Stimulated activated naive B cell treated with anti-CD40 and anti-IgM and Interleukin-4, amounts not matched to agents 10 μg/mL and 1 μg/mL and 100 μg/mL, for 72 hours (primary cell): ENCODE measurements at regions not wholly inside any gene's neighbourhood (a gene's known extent, or its start where the extent isn't known, plus 50 kb on each side); places are given as distances from the start of the nearest gene placed in this dataset.
"Not testable (repeated sequence)": the region's sequence is repeated elsewhere in the genome, so short reads cannot be mapped to it uniquely, and the experiment has no call there.

Source experiments
- ATAC-seq, 2 donors: fragments of 150-1000 bp; cut with Tn5 transposase; replicated peaks; 2 replicates each; pipeline ENCODE4 v1.10.0; 2021; ENCODE audit warnings: moderate library complexity in 1 of 2
- DNase-seq: peaks from one replicate; pipeline ENCODE4 v3.0.0; 2021
- H3K27ac Mint-ChIP-seq: one replicate; pipeline ENCODE4 v1.8.0; 2022; ENCODE audit warnings: mild to moderate bottlenecking, mixed read lengths
- H3K27me3 Mint-ChIP-seq, 2 donors: one replicate each; pipeline ENCODE4 v1.8.0; 2022; ENCODE audit warnings: mixed read lengths in 2 of 2
- H3K36me3 Mint-ChIP-seq, 2 donors: one replicate each; pipeline ENCODE4 v1.8.0; 2022; ENCODE audit warnings: mixed read lengths in 2 of 2, mild to moderate bottlenecking in 1 of 2
- H3K4me1 Mint-ChIP-seq, 2 donors: one replicate each; pipeline ENCODE4 v1.8.0; 2022; ENCODE audit warnings: mixed read lengths in 2 of 2, mild to moderate bottlenecking in 1 of 2
- H3K4me3 Mint-ChIP-seq, 2 donors: one replicate each; pipeline ENCODE4 v1.8.0; 2022; ENCODE audit warnings: mild to moderate bottlenecking in 2 of 2, mixed read lengths in 2 of 2, moderate library complexity in 1 of 2
- H3K9me3 Mint-ChIP-seq, 2 donors: one replicate each; pipeline ENCODE4 v1.8.0; 2022; ENCODE audit warnings: mixed read lengths in 2 of 2, mild to moderate bottlenecking in 1 of 2

GRCh38 chrX:1748408-1748807, 133.5 kb downstream of the ASMT start:
- H3K27me3 Mint-ChIP-seq: peaks cover 0 to 10% of the 10 kb centered on the region in 2 donors
- no peak for ATAC-seq
- H3K36me3 Mint-ChIP-seq: peaks cover 28 to 31% of the 10 kb centered on the region in 2 donors
- peaks cover 16 to 17% of the 10 kb centered on the region in 2 donors for H3K9me3 Mint-ChIP-seq
- H3K4me3 Mint-ChIP-seq: no peak overlapping the region
- H3K27ac Mint-ChIP-seq: no peak overlapping the region
- DNase-seq: no peak
- peaks cover 4 to 6% of the 10 kb centered on the region in 2 donors for H3K4me1 Mint-ChIP-seq

DNA sequence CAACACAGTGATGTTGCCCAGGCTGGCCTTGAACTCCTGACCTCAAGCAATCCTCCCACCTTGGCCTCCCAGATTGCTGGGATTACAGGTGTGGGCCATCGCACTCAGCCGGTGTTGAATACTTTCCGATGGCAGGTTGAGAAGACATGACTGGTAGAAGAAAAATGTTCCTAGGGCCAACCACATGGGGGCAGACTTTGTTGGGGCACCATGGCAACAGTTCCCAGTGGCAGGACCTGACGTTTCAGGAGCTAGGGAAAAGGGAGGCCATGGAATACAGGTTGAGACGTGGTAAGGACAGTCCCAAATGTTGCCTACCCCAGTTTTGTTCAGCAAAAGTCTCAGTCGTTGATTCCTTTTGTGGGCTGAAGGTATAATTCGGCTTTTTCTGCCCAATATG, 134.6 kb downstream of the ASMT start:
- Mint-ChIP-seq H3K4me3 (no peak overlapping the region), H3K27ac (no peak overlapping the region), H3K27me3 (peaks cover 0 to 4% of the 10 kb centered on the region in 2 donors), H3K9me3 (peaks cover 7 to 9% of the 10 kb centered on the region in 2 donors), H3K4me1 (peaks cover 4 to 6% of the 10 kb centered on the region in 2 donors), H3K36me3 (peaks cover 17 to 20% of the 10 kb centered on the region in 2 donors)
- no peak for ATAC-seq
- no peak for DNase-seq

DNA sequence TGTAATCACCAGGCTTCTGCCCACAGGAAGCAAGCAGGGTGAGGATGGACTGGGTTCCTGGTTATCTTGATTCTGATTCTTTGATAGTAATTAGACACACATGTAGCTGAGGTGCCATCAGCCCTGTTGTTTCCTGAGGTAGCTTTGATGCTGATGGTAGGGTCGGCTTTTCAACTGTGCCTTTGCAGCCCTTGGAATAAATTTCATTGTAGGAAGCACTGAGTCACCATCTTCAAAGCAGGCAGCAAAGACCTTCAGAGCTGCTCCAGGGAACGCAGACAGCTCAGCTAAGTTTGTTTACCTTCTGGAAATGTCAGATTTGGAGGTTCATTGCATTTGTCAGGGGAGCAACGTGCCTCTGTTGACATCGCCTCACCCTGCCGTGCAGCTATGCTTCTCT, 135.4 kb downstream of the ASMT start:
- peaks cover 10 to 13% of the 10 kb centered on the region in 2 donors for H3K36me3 Mint-ChIP-seq
- DNase-seq (no peak), ATAC-seq (no peak)
- H3K4me3 Mint-ChIP-seq: no peak overlapping the region
- H3K4me1 Mint-ChIP-seq: peaks cover 4 to 6% of the 10 kb centered on the region in 2 donors
- H3K27ac Mint-ChIP-seq: no peak overlapping the region
- peaks cover 0 to 4% of the 10 kb centered on the region in 2 donors for H3K9me3 Mint-ChIP-seq
- peaks cover 0 to 4% of the 10 kb centered on the region in 2 donors for H3K27me3 Mint-ChIP-seq

GRCh38 chrX:1751781-1752180, 136.9 kb downstream of the ASMT start:
- H3K4me3 Mint-ChIP-seq: no peak overlapping the region
- H3K9me3 Mint-ChIP-seq: peaks cover 2 to 5% of the 10 kb centered on the region in 2 donors

DNA sequence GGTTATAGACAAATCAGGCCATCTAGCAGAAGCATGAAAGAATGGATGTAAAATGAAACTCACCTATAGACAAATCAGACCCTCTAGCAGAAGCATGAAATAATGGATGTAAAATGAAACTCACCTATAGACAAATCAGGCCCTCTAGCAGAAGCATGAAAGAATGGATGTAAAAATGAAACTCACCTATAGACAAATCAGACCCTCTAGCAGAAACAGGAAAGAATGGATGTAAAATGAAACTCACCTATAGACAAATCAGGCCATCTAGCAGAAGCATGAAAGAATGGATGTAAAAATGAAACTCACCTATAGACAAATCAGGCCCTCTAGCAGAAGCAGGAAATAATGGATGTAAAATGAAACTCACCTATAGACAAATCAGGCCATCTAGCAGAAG, 137.9 kb downstream of the ASMT start:
- not testable (repeated sequence) for H3K9me3 Mint-ChIP-seq, H3K27ac Mint-ChIP-seq, H3K27me3 Mint-ChIP-seq, H3K4me1 Mint-ChIP-seq, H3K4me3 Mint-ChIP-seq, ATAC-seq, DNase-seq
- peaks cover 8 to 14% of the 10 kb centered on the region in 2 donors for H3K36me3 Mint-ChIP-seq

More at GRCh38 chrX:1751781-1752180, 136.9 kb downstream of the ASMT start:
- H3K4me1 Mint-ChIP-seq: peaks cover 4 to 6% of the 10 kb centered on the region in 2 donors
- H3K27ac Mint-ChIP-seq: peak overlapping the region; percentile 17
- ATAC-seq: peak; percentile 81 to 92
- H3K27me3 Mint-ChIP-seq: peaks cover 0 to 4% of the 10 kb centered on the region in 2 donors
- H3K36me3 Mint-ChIP-seq: peaks cover 6 to 12% of the 10 kb centered on the region in 2 donors
- no peak for DNase-seq

- no peak for ATAC-seq
- H3K4me1 Mint-ChIP-seq: peaks cover 4 to 6% of the 10 kb centered on the region in 2 donors
- H3K4me3 Mint-ChIP-seq: no peak overlapping the region
- H3K36me3 Mint-ChIP-seq: peaks cover 7 to 14% of the 10 kb centered on the region in 2 donors
- peaks cover 3 to 19% of the 10 kb centered on the region in 2 donors for H3K9me3 Mint-ChIP-seq
- no peaks in the 10 kb centered on the region for H3K27me3 Mint-ChIP-seq
- no peak for DNase-seq
- no peak overlapping the region for H3K27ac Mint-ChIP-seq
Measured at GRCh38 chrX:1754077-1754476, 139.2 kb downstream of the ASMT start.

DNA sequence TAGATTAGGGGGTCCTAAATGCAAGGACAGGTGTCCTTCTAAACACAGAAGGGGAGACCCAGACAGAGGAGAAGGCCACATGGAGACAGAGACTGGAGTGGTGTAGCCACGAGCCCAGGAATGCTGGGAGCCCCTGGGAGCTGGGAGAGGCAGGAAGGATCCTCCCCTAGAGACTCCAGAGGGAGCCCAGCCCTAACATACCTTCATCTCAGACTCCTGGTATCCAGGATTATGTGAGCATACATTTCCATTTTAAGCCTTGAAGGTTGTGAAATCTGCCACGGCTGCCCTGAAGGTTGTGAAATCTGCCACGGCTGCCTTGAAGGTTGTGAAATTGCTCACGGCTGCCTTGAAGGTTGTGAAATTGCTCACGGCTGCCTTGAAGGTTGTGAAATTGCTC, 148.4 kb downstream of the ASMT start:
- Mint-ChIP-seq H3K4me1 (no peaks in the 10 kb centered on the region), H3K27me3 (peaks cover 0 to 4% of the 10 kb centered on the region in 2 donors), H3K36me3 (peaks cover 6 to 7% of the 10 kb centered on the region in 2 donors), H3K4me3 (no peak overlapping the region), H3K27ac (no peak overlapping the region), H3K9me3 (peaks cover 7 to 12% of the 10 kb centered on the region in 2 donors)
- no peak for ATAC-seq
- no peak for DNase-seq

DNA sequence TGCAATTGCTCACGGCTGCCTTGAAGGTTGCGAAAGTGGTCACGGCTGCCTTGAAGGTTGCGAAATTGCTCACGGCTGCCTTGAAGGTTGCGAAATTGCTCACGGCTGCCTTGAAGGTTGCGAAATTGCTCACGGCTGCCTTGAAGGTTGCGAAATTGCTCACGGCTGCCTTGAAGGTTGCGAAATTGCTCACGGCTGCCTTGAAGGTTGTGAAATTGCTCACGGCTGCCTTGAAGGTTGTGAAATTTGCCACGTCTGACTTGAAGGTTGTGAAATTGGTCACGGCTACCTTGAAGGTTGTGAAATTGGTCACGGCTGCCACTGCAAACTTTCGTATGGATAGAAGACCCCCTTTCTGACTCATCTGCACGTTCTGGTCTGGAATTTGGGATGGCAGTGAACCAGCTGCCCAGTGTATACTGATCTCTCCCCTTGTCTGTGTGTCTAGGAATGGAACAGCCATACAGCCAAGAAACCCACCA, 150.1 kb downstream of the ASMT start:
- H3K4me1 Mint-ChIP-seq, H3K27ac Mint-ChIP-seq, ATAC-seq: not testable (repeated sequence)

GRCh38 chrX:1767026-1767425, 152.2 kb downstream of the ASMT start:
- H3K4me3 Mint-ChIP-seq: no peak overlapping the region
- peaks cover 0 to 4% of the 10 kb centered on the region in 2 donors for H3K27me3 Mint-ChIP-seq
- ATAC-seq (no peak), DNase-seq (no peak)
- H3K27ac Mint-ChIP-seq: peak overlapping the region; percentile 56
- H3K36me3 Mint-ChIP-seq: peaks cover 11% of the 10 kb centered on the region in 2 donors
- no peaks in the 10 kb centered on the region for H3K4me1 Mint-ChIP-seq
- H3K9me3 Mint-ChIP-seq: peaks cover 21 to 24% of the 10 kb centered on the region in 2 donors

More for the DNA sequence above, 150.1 kb downstream of the ASMT start:
- H3K4me3 Mint-ChIP-seq, H3K27me3 Mint-ChIP-seq, H3K36me3 Mint-ChIP-seq: not testable (repeated sequence)
- DNase-seq: peak; percentile 5
- peaks cover 12 to 13% of the 10 kb centered on the region in 2 donors for H3K9me3 Mint-ChIP-seq

GRCh38 chrX:1778817-1779216, 164.0 kb downstream of the ASMT start:
- Mint-ChIP-seq H3K9me3 (peaks cover 0 to 3% of the 10 kb centered on the region in 2 donors), H3K4me1 (peaks cover 0 to 6% of the 10 kb centered on the region in 2 donors), H3K4me3 (no peak overlapping the region), H3K36me3 (peaks cover 0 to 6% of the 10 kb centered on the region in 2 donors), H3K27ac (no peak overlapping the region), H3K27me3 (no peaks in the 10 kb centered on the region)
- peak in 1 of 2 donors; percentile 41 for ATAC-seq
- DNase-seq: no peak

GRCh38 chrX:1779626-1780025, 164.8 kb downstream of the ASMT start:
- Mint-ChIP-seq H3K36me3 (peaks cover 0 to 6% of the 10 kb centered on the region in 2 donors), H3K4me1 (peaks cover 0 to 6% of the 10 kb centered on the region in 2 donors), H3K4me3 (no peak overlapping the region), H3K27me3 (no peaks in the 10 kb centered on the region), H3K9me3 (peaks cover 0 to 3% of the 10 kb centered on the region in 2 donors), H3K27ac (no peak overlapping the region)
- DNase-seq (no peak), ATAC-seq (no peak)

GRCh38 chrX:1781766-1782165, 166.9 kb downstream of the ASMT start:
- H3K4me1 Mint-ChIP-seq: no peaks in the 10 kb centered on the region

GRCh38 chrX:1784773-1785172, 169.9 kb downstream of the ASMT start:
- ATAC-seq: no peak
- Mint-ChIP-seq H3K36me3 (peaks cover 3 to 6% of the 10 kb centered on the region in 2 donors), H3K27me3 (no peaks in the 10 kb centered on the region), H3K9me3 (peaks cover 5 to 7% of the 10 kb centered on the region in 2 donors), H3K27ac (no peak overlapping the region), H3K4me3 (no peak overlapping the region), H3K4me1 (no peaks in the 10 kb centered on the region)
- DNase-seq: no peak

More at GRCh38 chrX:1781766-1782165, 166.9 kb downstream of the ASMT start:
- Mint-ChIP-seq H3K36me3 (peaks cover 3 to 6% of the 10 kb centered on the region in 2 donors), H3K27me3 (no peaks in the 10 kb centered on the region), H3K27ac (no peak overlapping the region), H3K4me3 (no peak overlapping the region), H3K9me3 (peaks cover 5 to 7% of the 10 kb centered on the region in 2 donors)
- DNase-seq: no peak
- ATAC-seq: no peak

DNA sequence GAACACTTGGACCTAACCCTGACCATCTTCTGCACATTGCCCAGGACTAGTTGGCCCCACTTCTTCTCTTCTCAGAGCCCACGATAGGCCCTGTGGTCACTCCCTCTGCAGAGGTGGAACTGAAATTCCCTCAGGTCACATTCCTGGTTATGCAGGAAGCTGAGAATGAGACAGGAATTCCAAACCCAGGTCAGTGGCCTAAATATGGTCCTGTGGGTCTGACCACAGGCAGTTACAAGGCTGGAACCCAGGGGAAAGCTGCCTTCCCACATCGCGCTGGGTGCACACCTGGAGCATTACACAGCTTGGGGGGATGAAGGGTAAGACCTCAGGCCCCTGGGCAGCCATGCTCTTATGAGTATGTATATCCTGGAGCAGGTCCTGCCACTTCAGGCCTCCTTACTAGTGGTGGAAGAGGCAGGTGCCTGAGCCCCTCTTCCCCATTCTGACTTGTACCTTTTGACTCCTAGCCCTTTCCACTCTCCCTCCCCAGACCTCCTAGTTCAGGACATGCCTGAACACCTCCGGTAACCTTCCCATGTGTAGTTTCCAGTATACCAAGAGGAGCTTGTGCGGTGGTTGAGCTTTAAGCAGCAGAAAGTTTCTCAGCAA, 173.5 kb downstream of the ASMT start:
- Mint-ChIP-seq H3K27me3 (peaks cover 0 to 7% of the 10 kb centered on the region in 2 donors), H3K36me3 (peaks cover 3 to 5% of the 10 kb centered on the region in 2 donors), H3K4me1 (no peaks in the 10 kb centered on the region), H3K4me3 (no peak overlapping the region), H3K27ac (no peak overlapping the region), H3K9me3 (peaks cover 5 to 8% of the 10 kb centered on the region in 2 donors)
- no peak for DNase-seq
- no peak for ATAC-seq

DNA sequence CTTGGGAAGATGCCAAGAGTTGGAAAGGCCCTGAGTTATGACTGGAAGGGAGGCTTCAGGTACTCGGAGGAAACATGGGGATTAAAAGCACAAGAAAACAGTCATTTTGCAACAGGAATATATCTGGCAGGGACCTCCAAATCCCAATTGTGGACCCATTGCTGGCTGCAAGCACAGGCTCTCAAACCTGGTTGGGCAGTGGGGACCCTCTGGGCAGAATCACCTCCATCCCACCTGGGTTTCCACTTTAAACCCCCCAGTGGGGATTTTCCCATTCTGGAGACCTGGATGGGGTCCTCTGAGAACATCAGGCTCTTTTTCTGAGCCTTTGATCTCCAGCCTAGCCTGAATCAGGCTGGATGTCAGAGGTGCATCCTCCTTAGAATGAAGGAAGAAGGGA, 177.8 kb downstream of the ASMT start:
- Mint-ChIP-seq H3K27ac (no peak overlapping the region), H3K36me3 (no peaks in the 10 kb centered on the region), H3K27me3 (peaks cover 0 to 7% of the 10 kb centered on the region in 2 donors), H3K4me3 (no peak overlapping the region), H3K4me1 (no peaks in the 10 kb centered on the region), H3K9me3 (peaks cover 0 to 1% of the 10 kb centered on the region in 2 donors)
- ATAC-seq: no peak
- no peak for DNase-seq
